CD4-positive, alpha-beta T cell (primary cell): ENCODE measurements at regions not wholly inside any gene's neighbourhood (a gene's known extent, or its start where the extent isn't known, plus 50 kb on each side); places are given as distances from the start of the nearest gene placed in this dataset.

Experiments
- ATAC-seq: fragments of 200-7000 bp; cut with Tn5 transposase; one replicate; pipeline ENCODE4 v1.10.0; 2022; ENCODE audit warnings: mild to moderate bottlenecking; ENCODE audit not compliant: poor library complexity
- CTCF ChIA-PET: fragments of 350-600 bp; sonication (Branson Sonifier 250); formaldehyde crosslinking; loops from one replicate; lab custom pipeline; 2021; ENCODE audit warnings: antibody characterized with exemption, inconsistent platforms; lab: Charles Lee
- POLR2A ChIA-PET: fragments of 350-600 bp; sonication (Branson Sonifier 250); formaldehyde crosslinking; loops from one replicate; lab custom pipeline; 2021; ENCODE audit warnings: antibody characterized with exemption, inconsistent platforms; lab: Charles Lee
- DNase-seq, 14 experiments: peaks; one replicate each; pipeline ENCODE4 v3.0.0-alpha.2; 2013 to 2020; ENCODE audit warnings: mixed read lengths in 2 of 14
- H3K27ac ChIP-seq, 2 donors: one replicate each; pipeline versions ENCODE4 v1.5.1 to v1.7.0; 2013; ENCODE audit warnings: low read length in 2 of 2, low read depth in 1 of 2, mild to moderate bottlenecking in 1 of 2
- H3K27me3 ChIP-seq, 2 experiments: 1 replicate in 1 of 2; 2 replicates in 1 of 2; pipeline versions ENCODE4 v1.6.1 to v1.7.0; 2013; ENCODE audit warnings: low read length in 2 of 2, control low read depth in 1 of 2, mild to moderate bottlenecking in 1 of 2, moderate library complexity in 1 of 2; ENCODE audit not compliant: insufficient read depth in 2 of 2, control insufficient read depth in 1 of 2
- H3K36me3 ChIP-seq: one replicate; pipeline ENCODE4 v1.6.1; 2013; ENCODE audit warnings: low read length, control low read depth; ENCODE audit not compliant: insufficient read depth
- H3K4me1 ChIP-seq: one replicate; pipeline ENCODE4 v1.6.1; 2013; ENCODE audit warnings: low read length, control low read depth; ENCODE audit not compliant: insufficient read depth
- H3K4me3 ChIP-seq: one replicate; pipeline ENCODE4 v1.5.1; 2013; ENCODE audit warnings: mild to moderate bottlenecking, low read length, moderate library complexity
- H3K9me3 ChIP-seq, 2 experiments: 1 replicate in 1 of 2; 2 replicates in 1 of 2; pipeline versions ENCODE4 v1.6.1 to v1.7.0; 2013; ENCODE audit warnings: low read length in 2 of 2, mild to moderate bottlenecking in 2 of 2, control low read depth in 1 of 2, moderate library complexity in 1 of 2; ENCODE audit not compliant: control insufficient read depth in 1 of 2, insufficient read depth in 1 of 2
- H3K27ac Mint-ChIP-seq: one replicate; pipeline ENCODE4 v1.8.0; 2020; ENCODE audit warnings: mixed read lengths
- H3K27me3 Mint-ChIP-seq: one replicate; pipeline ENCODE4 v1.8.0; 2021; ENCODE audit warnings: mixed read lengths
- H3K36me3 Mint-ChIP-seq: one replicate; pipeline ENCODE4 v1.8.0; 2021; ENCODE audit warnings: low read depth, mixed read lengths
- H3K4me1 Mint-ChIP-seq: one replicate; pipeline ENCODE4 v1.8.0; 2021; ENCODE audit warnings: low read depth, mixed read lengths
- H3K4me3 Mint-ChIP-seq: one replicate; pipeline ENCODE4 v1.8.0; 2020; ENCODE audit warnings: mild to moderate bottlenecking, mixed read lengths
- H3K9me3 Mint-ChIP-seq: one replicate; pipeline ENCODE4 v1.8.0; 2020; ENCODE audit warnings: mixed read lengths
- CTCF ChIP-seq: fragments of 200-600 bp; IDR thresholded peaks from one replicate; pipeline ENCODE4 v1.8.0; 2022; ENCODE audit warnings: antibody characterized with exemption, mild to moderate bottlenecking
- intact Hi-C, 2 experiments: fragments of 100-400 bp; cut with DNase I in 1 of 2; cut with micrococcal nuclease in 1 of 2; formaldehyde crosslinking; loops; one replicate each; pipeline versions ENCODE4 v1.15.1 to v1.9.0; 2023 to 2025; cut with DNase I, micrococcal nuclease

- peaks cover 0 to 4% of the 10 kb centered on the region in 2 experiments for H3K9me3 ChIP-seq
- no peaks in the 10 kb centered on the region for H3K9me3 Mint-ChIP-seq
- DNase-seq (no peak), ATAC-seq (no peak)
- no peaks in the 10 kb centered on the region for H3K4me1 ChIP-seq
- H3K36me3 ChIP-seq = no peaks in the 10 kb centered on the region
- no peaks in the 10 kb centered on the region for H3K27me3 Mint-ChIP-seq
- no peak overlapping the region for H3K27ac Mint-ChIP-seq
- TF ChIP-seq CTCF = no peak
- H3K4me1 Mint-ChIP-seq = no peaks in the 10 kb centered on the region
- no peak overlapping the region for H3K4me3 Mint-ChIP-seq
- no peaks in the 10 kb centered on the region for H3K36me3 Mint-ChIP-seq
- peaks cover 0 to 2% of the 10 kb centered on the region in 2 experiments for H3K27me3 ChIP-seq
- no peak overlapping the region for H3K4me3 ChIP-seq
- ChIA-PET CTCF (no interaction called here), POLR2A (no interaction called here)
- no peak overlapping the region for H3K27ac ChIP-seq
- intact Hi-C loops = no loop called here
Measured at GRCh38 chr9:135256581-135257354, 169.3 kb downstream of the OLFM1 start.

- intact Hi-C loops = no loop called here
- Mint-ChIP-seq H3K4me1 (no peaks in the 10 kb centered on the region), H3K36me3 (no peaks in the 10 kb centered on the region), H3K9me3 (no peaks in the 10 kb centered on the region), H3K27me3 (no peaks in the 10 kb centered on the region), H3K27ac (no peak overlapping the region), H3K4me3 (no peak overlapping the region)
- H3K4me3 ChIP-seq = no peak overlapping the region
- POLR2A ChIA-PET = no interaction called here
- DNase-seq (no peak), ATAC-seq (no peak)
- H3K27me3 ChIP-seq = peaks cover 0 to 2% of the 10 kb centered on the region in 2 experiments
- TF ChIP-seq CTCF = no peak
- no peaks in the 10 kb centered on the region for H3K4me1 ChIP-seq
- H3K27ac ChIP-seq = no peak overlapping the region
- peaks cover 0 to 10% of the 10 kb centered on the region in 2 experiments for H3K9me3 ChIP-seq
- CTCF ChIA-PET = no interaction called here
- no peaks in the 10 kb centered on the region for H3K36me3 ChIP-seq
Measured at GRCh38 chr9:135258461-135258860, 171.0 kb downstream of the OLFM1 start.

GRCh38 chr9:135259273-135259672 lies 171.8 kb downstream of the OLFM1 start:
- intact Hi-C loops = no loop called here
- Mint-ChIP-seq H3K27ac (no peak overlapping the region), H3K4me1 (no peaks in the 10 kb centered on the region), H3K36me3 (no peaks in the 10 kb centered on the region), H3K9me3 (no peaks in the 10 kb centered on the region), H3K4me3 (no peak overlapping the region), H3K27me3 (no peaks in the 10 kb centered on the region)
- Histone ChIP-seq H3K9me3 (peaks cover 0 to 10% of the 10 kb centered on the region in 2 experiments), H3K36me3 (no peaks in the 10 kb centered on the region), H3K4me3 (no peak overlapping the region), H3K27ac (no peak overlapping the region), H3K4me1 (no peaks in the 10 kb centered on the region), H3K27me3 (peaks cover 0 to 2% of the 10 kb centered on the region in 2 experiments)
- DNase-seq (no peak), ATAC-seq (no peak)
- TF ChIP-seq CTCF = no peak
- ChIA-PET POLR2A (no interaction called here), CTCF (no interaction called here)
